Gastrocnemius medialis (tissue), 4 donors: ENCODE measurements at regions not wholly inside any gene's neighbourhood (a gene's known extent, or its start where the extent isn't known, plus 50 kb on each side); places are given as distances from the start of the nearest gene placed in this dataset.

Experiments
- ATAC-seq, 2 donors: fragments of 150-250 bp; one replicate each; pipeline ENCODE4 v1.9.1; 2016
- DNase-seq, 2 donors: peaks; one replicate each; pipeline ENCODE4 v3.0.0-alpha.2; 2019
- H3K27ac ChIP-seq, 4 donors: fragments of 200-600 bp; sonication (generic); 1 replicate in 1 of 4; 2 replicates in 3 of 4; pipeline ENCODE4 v1.5.1; 2016 to 2018; ENCODE audit warnings: mild to moderate bottlenecking in 2 of 4, moderate library complexity in 1 of 4
- H3K27me3 ChIP-seq, 3 donors: fragments of 200-600 bp; sonication (generic) in 2 of 3; 1 replicate in 1 of 3; 2 replicates in 2 of 3; pipeline versions ENCODE4 v1.5.1 to v1.6.0; 2016 to 2019; ENCODE audit warnings: mild to moderate bottlenecking in 1 of 3, moderate library complexity in 1 of 3
- H3K36me3 ChIP-seq, 2 donors: fragments of 200-600 bp; sonication (generic) in 1 of 2; one replicate each; pipeline ENCODE4 v1.5.1; 2017 to 2018
- H3K4me1 ChIP-seq, 2 donors: fragments of 200-600 bp; sonication (generic) in 1 of 2; one replicate each; pipeline ENCODE4 v1.5.1; 2016 to 2017; ENCODE audit warnings: mild to moderate bottlenecking in 2 of 2
- H3K4me3 ChIP-seq, 4 donors: fragments of 200-600 bp; sonication (generic) in 3 of 4; 1 replicate in 1 of 4; 2 replicates in 3 of 4; pipeline ENCODE4 v1.5.1; 2016 to 2019; ENCODE audit warnings: mild to moderate bottlenecking in 2 of 4
- H3K9me3 ChIP-seq, 3 donors: fragments of 200-600 bp; sonication (generic) in 2 of 3; 1 replicate in 1 of 3; 2 replicates in 2 of 3; pipeline ENCODE4 v1.5.1; 2016 to 2019
- POLR2A ChIP-seq, 2 donors: fragments of 450-650 bp; IDR thresholded peaks; one replicate each; pipeline ENCODE4 v1.6.1; 2017; ENCODE audit warnings: antibody characterized with exemption in 2 of 2, mild to moderate bottlenecking in 2 of 2, moderate library complexity in 2 of 2
- in situ Hi-C, 4 donors: fragments of 200-750 bp; cut with MboI; loops; one replicate each; pipeline versions ENCODE4 v1.15.0 to v1.8.0; 2017; ENCODE audit warnings: low sequenced_read_pairs in 4 of 4
- intact Hi-C: fragments of 100-400 bp; cut with DNase I; formaldehyde crosslinking; loops from one replicate; pipeline ENCODE4 v1.15.1; 2023; ENCODE audit warnings: low total_unique reads
- TF ChIP-seq, protein P1 (sequence below), 5 experiments: fragments of 450-650 bp in 3 of 5; fragments of 200-600 bp in 2 of 5; sonication (generic) in 2 of 5; IDR thresholded peaks in 4 of 5; conservative IDR thresholded peaks in 1 of 5; 1 replicate in 4 of 5; 2 replicates in 1 of 5; pipeline ENCODE4 v1.5.1; 2016 to 2019; ENCODE audit warnings: antibody characterized with exemption in 5 of 5, mild to moderate bottlenecking in 3 of 5, moderate library complexity in 3 of 5

DNA sequence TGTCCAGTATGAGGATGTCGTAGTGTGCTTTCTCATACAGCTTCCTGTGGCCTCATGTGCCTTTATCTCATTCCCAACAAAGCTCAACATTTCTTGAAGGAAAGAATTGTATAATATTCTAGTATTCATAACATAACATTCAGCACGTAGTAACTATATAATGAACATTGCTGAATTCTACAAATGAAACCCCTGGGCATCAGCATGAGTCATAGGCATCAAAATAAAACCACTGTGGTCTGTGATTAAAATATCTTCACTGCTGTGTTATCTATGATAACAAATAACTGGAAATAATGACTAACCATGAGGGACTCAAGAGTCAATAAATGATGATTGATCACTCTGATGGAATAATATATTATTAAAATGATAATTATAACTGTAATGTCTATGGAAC lies 255.2 kb downstream of the EMP1 start:
- Histone ChIP-seq H3K36me3 (no peaks in the 10 kb centered on the region), H3K27ac (no peak overlapping the region), H3K9me3 (no peaks in the 10 kb centered on the region), H3K4me3 (no peak overlapping the region), H3K4me1 (no peaks in the 10 kb centered on the region), H3K27me3 (no peaks in the 10 kb centered on the region)
- no peak for DNase-seq
- no peak for ATAC-seq
- intact Hi-C loops (no loop called here), in situ Hi-C loops (no loop called here)
- TF ChIP-seq, protein P1, sequence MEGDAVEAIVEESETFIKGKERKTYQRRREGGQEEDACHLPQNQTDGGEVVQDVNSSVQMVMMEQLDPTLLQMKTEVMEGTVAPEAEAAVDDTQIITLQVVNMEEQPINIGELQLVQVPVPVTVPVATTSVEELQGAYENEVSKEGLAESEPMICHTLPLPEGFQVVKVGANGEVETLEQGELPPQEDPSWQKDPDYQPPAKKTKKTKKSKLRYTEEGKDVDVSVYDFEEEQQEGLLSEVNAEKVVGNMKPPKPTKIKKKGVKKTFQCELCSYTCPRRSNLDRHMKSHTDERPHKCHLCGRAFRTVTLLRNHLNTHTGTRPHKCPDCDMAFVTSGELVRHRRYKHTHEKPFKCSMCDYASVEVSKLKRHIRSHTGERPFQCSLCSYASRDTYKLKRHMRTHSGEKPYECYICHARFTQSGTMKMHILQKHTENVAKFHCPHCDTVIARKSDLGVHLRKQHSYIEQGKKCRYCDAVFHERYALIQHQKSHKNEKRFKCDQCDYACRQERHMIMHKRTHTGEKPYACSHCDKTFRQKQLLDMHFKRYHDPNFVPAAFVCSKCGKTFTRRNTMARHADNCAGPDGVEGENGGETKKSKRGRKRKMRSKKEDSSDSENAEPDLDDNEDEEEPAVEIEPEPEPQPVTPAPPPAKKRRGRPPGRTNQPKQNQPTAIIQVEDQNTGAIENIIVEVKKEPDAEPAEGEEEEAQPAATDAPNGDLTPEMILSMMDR (IDR thresholded peaks at IDR 0.05 in 4 of 5, conservative IDR thresholded peaks at IDR 0.05 in 1 of 5) = no peak
- no peak for TF ChIP-seq POLR2A (IDR thresholded peaks at IDR 0.05)

DNA sequence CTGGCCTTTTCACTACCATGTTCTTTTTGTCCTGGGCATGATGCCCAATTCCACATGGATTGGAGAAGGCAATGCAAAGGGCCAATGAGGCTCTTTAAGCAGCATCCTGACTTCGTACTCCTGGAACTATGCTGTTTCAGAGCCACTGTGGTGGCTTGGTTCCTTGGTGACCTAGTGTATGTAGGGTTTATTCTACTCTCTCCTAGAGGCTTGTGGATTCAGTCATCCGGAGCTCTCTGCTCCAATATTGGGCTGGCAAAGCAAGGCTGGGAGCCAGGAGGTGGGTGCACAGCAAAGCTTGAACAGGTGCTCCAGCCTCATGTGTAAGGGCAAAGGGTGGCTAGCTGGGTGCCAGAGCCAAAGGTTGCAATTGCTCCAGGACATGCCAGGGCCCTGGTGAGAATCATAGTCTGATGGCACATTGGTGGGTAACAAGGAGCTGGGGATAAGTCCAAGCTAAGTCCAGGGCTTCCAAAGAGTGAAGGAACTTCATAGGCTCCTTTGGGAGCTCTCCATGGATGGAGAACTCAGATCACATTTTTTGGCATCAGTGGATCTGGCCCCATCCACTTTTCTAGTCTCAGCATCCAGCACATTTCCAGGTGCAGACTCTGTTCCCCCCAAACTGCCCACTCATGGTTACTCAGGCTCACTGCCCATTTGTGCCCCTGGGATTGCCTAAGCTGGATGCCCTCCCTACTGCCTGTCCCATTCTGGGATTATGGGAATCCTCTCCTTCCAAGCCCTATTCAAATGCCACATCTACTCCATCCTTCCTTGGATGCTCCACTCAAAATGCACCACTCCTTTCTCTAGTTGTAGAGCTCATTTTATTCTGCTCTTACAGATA lies 253.9 kb downstream of the EMP1 start:
- Histone ChIP-seq H3K27me3 (no peaks in the 10 kb centered on the region), H3K4me1 (no peaks in the 10 kb centered on the region), H3K36me3 (no peaks in the 10 kb centered on the region), H3K4me3 (no peak overlapping the region), H3K27ac (no peak overlapping the region), H3K9me3 (no peaks in the 10 kb centered on the region)
- TF ChIP-seq, protein P1 (IDR thresholded peaks at IDR 0.05 in 4 of 5, conservative IDR thresholded peaks at IDR 0.05 in 1 of 5) = no peak
- no peak for TF ChIP-seq POLR2A (IDR thresholded peaks at IDR 0.05)
- intact Hi-C loops = no loop called here
- no peak for ATAC-seq
- in situ Hi-C loops = no loop called here
- DNase-seq = no peak

GRCh38 chr12:13444076-13444475 lies 247.6 kb downstream of the EMP1 start:
- ATAC-seq (no peak), DNase-seq (no peak)
- no peak for TF ChIP-seq POLR2A (IDR thresholded peaks at IDR 0.05)
- TF ChIP-seq, protein P1 (IDR thresholded peaks at IDR 0.05 in 4 of 5, conservative IDR thresholded peaks at IDR 0.05 in 1 of 5) = no peak
- in situ Hi-C loops (no loop called here), intact Hi-C loops (no loop called here)
- H3K27ac ChIP-seq = no peak overlapping the region
- no peaks in the 10 kb centered on the region for H3K36me3 ChIP-seq
- no peaks in the 10 kb centered on the region for H3K9me3 ChIP-seq
- no peaks in the 10 kb centered on the region for H3K27me3 ChIP-seq
- H3K4me1 ChIP-seq = no peaks in the 10 kb centered on the region
- H3K4me3 ChIP-seq = no peak overlapping the region

DNA sequence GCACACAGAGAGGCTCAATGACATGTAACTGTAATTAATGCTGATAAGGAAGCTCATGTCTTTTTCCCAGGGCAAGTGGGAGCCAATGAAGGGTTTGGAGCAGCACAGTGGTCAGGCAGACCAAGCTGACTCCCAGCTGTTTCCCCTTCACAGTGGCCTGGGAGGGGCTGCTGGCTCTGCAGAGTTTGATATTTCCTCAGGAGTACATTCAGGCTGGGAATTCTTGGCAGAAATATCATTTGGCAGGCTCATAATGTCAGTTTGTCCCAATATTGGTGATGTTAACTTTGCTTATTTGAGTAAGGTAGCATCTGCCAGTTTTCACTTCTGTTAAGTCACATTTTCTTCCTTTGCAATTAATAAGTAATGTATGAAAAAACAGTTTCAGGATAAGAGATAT lies 247.0 kb downstream of the EMP1 start:
- no peaks in the 10 kb centered on the region for H3K36me3 ChIP-seq
- H3K9me3 ChIP-seq = no peaks in the 10 kb centered on the region
- H3K4me3 ChIP-seq = no peak overlapping the region
- peak overlapping the region in 1 of 4 donors; percentile 18 for H3K27ac ChIP-seq
- DNase-seq (peak; percentile 4 to 28), ATAC-seq (peak in 1 of 2 donors; percentile 39)
- TF ChIP-seq POLR2A (IDR thresholded peaks at IDR 0.05) = no peak
- TF ChIP-seq, protein P1 (IDR thresholded peaks at IDR 0.05 in 4 of 5, conservative IDR thresholded peaks at IDR 0.05 in 1 of 5) = no peak
- no peaks in the 10 kb centered on the region for H3K4me1 ChIP-seq
- intact Hi-C loops (no loop called here), in situ Hi-C loops (no loop called here)
- peaks cover 0 to 4% (median 0%) of the 10 kb centered on the region in 3 donors for H3K27me3 ChIP-seq
